ENCODE measurements at regions not wholly inside any gene's neighbourhood (a gene's known extent, or its start where the extent isn't known, plus 50 kb on each side); places are given as distances from the start of the nearest gene placed in this dataset.

GRCh38 chr11:71323876-71324526 is 71.6 kb upstream of the SHANK2 start (continued):
- no peak for TF ChIP-seq DEAF1 (CRISPR knock-in tag; IDR thresholded peaks at IDR 0.05)
- no peak for TF ChIP-seq IFI16 (CRISPR knock-in tag; IDR thresholded peaks at IDR 0.05)
- no peak for TF ChIP-seq NFIC (IDR thresholded peaks at IDR 0.05)

DNA sequence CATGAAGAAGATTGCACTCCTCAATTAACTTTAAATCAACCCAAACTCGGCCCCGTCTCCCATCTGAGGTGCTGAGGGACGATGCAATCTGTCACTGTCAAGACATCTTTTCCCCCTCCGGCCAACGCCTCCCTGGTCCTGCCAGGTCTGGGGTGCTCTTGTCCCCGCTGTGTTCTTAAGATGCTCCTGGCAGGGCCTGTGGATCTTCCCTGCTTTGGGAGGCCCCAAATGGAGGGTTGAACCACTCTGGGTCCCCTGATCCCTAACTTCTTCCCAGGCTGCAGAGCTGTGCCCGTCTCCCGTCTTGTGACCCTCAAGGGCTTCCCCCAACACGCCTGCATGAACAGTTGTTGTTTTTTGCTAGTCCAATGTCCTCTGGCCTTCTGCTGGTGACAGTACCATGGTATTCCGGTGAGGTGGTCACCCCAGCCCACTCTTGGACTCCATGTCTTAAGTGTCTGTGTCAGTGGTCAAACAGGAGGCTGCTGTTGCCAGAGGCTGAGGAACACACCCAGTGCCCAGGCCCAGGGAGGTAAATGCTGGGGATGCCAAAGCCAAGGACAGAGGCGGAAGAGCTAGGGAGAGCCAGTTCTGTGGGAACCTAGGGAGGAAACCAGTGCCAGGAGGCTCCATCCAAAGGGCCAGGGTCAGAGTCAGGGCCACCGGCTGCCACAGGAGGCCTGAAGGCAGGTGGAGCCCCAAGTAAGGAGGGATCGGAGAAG is 70.6 kb upstream of the SHANK2 start:
- no peak overlapping the region for H3K4me3 ChIP-seq
- no peaks in the 10 kb centered on the region for H3K9me3 ChIP-seq (replicated peaks; ENCODE audit: control insufficient read depth, insufficient read depth, low read depth, low read length)
- WGBS (ENCODE audit: insufficient coverage, low coverage, missing lambda C conversion rate) = 0% methylated on average over 13 of the region's 13 CpGs
- H3K4me2 ChIP-seq (ENCODE audit: insufficient read depth, low read length) = no peak overlapping the region
- FAIRE-seq (no peak), DNase-seq (ENCODE audit: extremely low read depth in 1 of 4, low spot score in 3 of 4) (no peak), ATAC-seq (no peak)
- intact Hi-C loops (cut with micrococcal nuclease) = no loop called here
- no peaks in the 10 kb centered on the region for H3K36me3 ChIP-seq (ENCODE audit: control insufficient read depth, insufficient read depth, low read length)
- H4K20me1 ChIP-seq (replicated peaks; ENCODE audit: control insufficient read depth, insufficient read depth, low read length) = no peaks in the 10 kb centered on the region; the same call in 1 of the 2 replicates
- ChIA-PET CTCF (ENCODE audit: low intra/inter-chr PET ratio) (no interaction called here), POLR2A (no interaction called here)
- in situ Hi-C loops (cut with MboI) = no loop called here
- no peaks in the 10 kb centered on the region for H3K79me2 ChIP-seq (ENCODE audit: control insufficient read depth, insufficient read depth, low read length)
- peaks cover 0 to 61% of the 10 kb centered on the region in 2 experiments; a peak in 2 of 5 replicates for H3K27me3 ChIP-seq (ENCODE audit: control insufficient read depth in 2 of 2, insufficient read depth in 2 of 2, low read length in 2 of 2)
- H3K9me1 ChIP-seq (ENCODE audit: control insufficient read depth, insufficient read depth, low read length) = no peaks in the 10 kb centered on the region
- no peak overlapping the region for H3K27ac ChIP-seq (ENCODE audit: extremely low read depth, low read depth, low read length)
- H3K9ac ChIP-seq (ENCODE audit: insufficient read depth in 1 of 2, low read depth in 2 of 2, low read length in 2 of 2) = no peak overlapping the region
- no peaks in the 10 kb centered on the region; a peak in 1 of 5 replicates for H3K4me1 ChIP-seq (replicated peaks in 1 of 2; ENCODE audit: control insufficient read depth in 2 of 2, insufficient read depth in 2 of 2, low read length in 2 of 2)
- no peak overlapping the region for H2AFZ ChIP-seq (ENCODE audit: low read depth, low read length)
- no TSS peak for BruUV-seq (replicated peaks)
- no peak for TF ChIP-seq CHD2 (IDR thresholded peaks at IDR 0.05; ENCODE audit: low read depth, low read length)
- TF ChIP-seq RBM15 (IDR thresholded peaks at IDR 0.05; ENCODE audit: insufficient read depth, low read length) = no peak
- TF ChIP-seq MTA2 (IDR thresholded peaks at IDR 0.05; ENCODE audit: low read depth) = no peak
- no peak for TF ChIP-seq MYC (IDR thresholded peaks at IDR 0.05; ENCODE audit: low read depth, low read length)
- no peak for TF ChIP-seq MYC (CRISPR knock-in tag; IDR thresholded peaks at IDR 0.05; ENCODE audit: borderline replicate concordance, low read depth)
- TF ChIP-seq, protein P1, sequence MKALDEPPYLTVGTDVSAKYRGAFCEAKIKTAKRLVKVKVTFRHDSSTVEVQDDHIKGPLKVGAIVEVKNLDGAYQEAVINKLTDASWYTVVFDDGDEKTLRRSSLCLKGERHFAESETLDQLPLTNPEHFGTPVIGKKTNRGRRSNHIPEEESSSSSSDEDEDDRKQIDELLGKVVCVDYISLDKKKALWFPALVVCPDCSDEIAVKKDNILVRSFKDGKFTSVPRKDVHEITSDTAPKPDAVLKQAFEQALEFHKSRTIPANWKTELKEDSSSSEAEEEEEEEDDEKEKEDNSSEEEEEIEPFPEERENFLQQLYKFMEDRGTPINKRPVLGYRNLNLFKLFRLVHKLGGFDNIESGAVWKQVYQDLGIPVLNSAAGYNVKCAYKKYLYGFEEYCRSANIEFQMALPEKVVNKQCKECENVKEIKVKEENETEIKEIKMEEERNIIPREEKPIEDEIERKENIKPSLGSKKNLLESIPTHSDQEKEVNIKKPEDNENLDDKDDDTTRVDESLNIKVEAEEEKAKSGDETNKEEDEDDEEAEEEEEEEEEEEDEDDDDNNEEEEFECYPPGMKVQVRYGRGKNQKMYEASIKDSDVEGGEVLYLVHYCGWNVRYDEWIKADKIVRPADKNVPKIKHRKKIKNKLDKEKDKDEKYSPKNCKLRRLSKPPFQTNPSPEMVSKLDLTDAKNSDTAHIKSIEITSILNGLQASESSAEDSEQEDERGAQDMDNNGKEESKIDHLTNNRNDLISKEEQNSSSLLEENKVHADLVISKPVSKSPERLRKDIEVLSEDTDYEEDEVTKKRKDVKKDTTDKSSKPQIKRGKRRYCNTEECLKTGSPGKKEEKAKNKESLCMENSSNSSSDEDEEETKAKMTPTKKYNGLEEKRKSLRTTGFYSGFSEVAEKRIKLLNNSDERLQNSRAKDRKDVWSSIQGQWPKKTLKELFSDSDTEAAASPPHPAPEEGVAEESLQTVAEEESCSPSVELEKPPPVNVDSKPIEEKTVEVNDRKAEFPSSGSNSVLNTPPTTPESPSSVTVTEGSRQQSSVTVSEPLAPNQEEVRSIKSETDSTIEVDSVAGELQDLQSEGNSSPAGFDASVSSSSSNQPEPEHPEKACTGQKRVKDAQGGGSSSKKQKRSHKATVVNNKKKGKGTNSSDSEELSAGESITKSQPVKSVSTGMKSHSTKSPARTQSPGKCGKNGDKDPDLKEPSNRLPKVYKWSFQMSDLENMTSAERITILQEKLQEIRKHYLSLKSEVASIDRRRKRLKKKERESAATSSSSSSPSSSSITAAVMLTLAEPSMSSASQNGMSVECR (CRISPR knock-in tag; IDR thresholded peaks at IDR 0.05) = no peak
- no peak for TF ChIP-seq ZSCAN29 (IDR thresholded peaks at IDR 0.05)
- no peak for TF ChIP-seq EZH2 (IDR thresholded peaks at IDR 0.05; ENCODE audit: borderline replicate concordance, low read depth, low read length)
- TF ChIP-seq PCBP2 (IDR thresholded peaks at IDR 0.05; ENCODE audit: low read depth, low read length, poor library complexity, severe bottlenecking) = no peak
- TF ChIP-seq SREBF1 (IDR thresholded peaks at IDR 0.05; ENCODE audit: borderline replicate concordance, low read depth, low read length) = no peak
- no peak for TF ChIP-seq PHTF2 (CRISPR knock-in tag; IDR thresholded peaks at IDR 0.05)
